Neural cell (in vitro differentiated cells): ENCODE measurements at regions not wholly inside any gene's neighbourhood (a gene's known extent, or its start where the extent isn't known, plus 50 kb on each side); places are given as distances from the start of the nearest gene placed in this dataset.

Source experiments
- H2AFZ ChIP-seq: fragments of 200-600, 300-800 bp; sonication (generic), shearing (Covaris generic); 2 replicates; pipeline ENCODE4 v1.6.0; 2014; ENCODE audit warnings: low read depth, mild to moderate bottlenecking, antibody characterized with exemption, low read length, moderate library complexity
- H3F3A ChIP-seq: fragments of 200-600 bp; shearing (Covaris generic); 2 replicates; pipeline ENCODE4 v1.6.1; 2016; ENCODE audit warnings: mild to moderate bottlenecking, moderate library complexity, mixed read lengths, antibody characterized with exemption, low read length; ENCODE audit not compliant: insufficient read depth, poor library complexity, severe bottlenecking
- H3K27ac ChIP-seq: fragments of 200-600, 300-800 bp; sonication (generic), shearing (Covaris generic); 2 replicates; pipeline ENCODE4 v1.5.1; 2014; ENCODE audit warnings: mild to moderate bottlenecking, low read length, moderate library complexity
- H3K27me3 ChIP-seq: fragments of 300-800, 200-600 bp; sonication (generic), shearing (Covaris generic); 2 replicates; pipeline ENCODE4 v1.6.0; 2014; ENCODE audit warnings: mild to moderate bottlenecking, low read depth, low read length, moderate library complexity; ENCODE audit not compliant: insufficient read depth
- H3K36me3 ChIP-seq: fragments of 300-800, 200-600 bp; sonication (generic), shearing (Covaris generic); 2 replicates; pipeline ENCODE4 v1.5.1; 2014; ENCODE audit warnings: mild to moderate bottlenecking, antibody characterized with exemption, low read length, moderate library complexity; ENCODE audit not compliant: insufficient read depth
- H3K4me2 ChIP-seq: fragments of 300-800, 200-600 bp; sonication (generic), shearing (Covaris generic); 2 replicates; pipeline ENCODE4 v1.6.0; 2014; ENCODE audit warnings: mild to moderate bottlenecking, low read length
- H3K4me3 ChIP-seq: fragments of 300-800, 200-600 bp; sonication (generic), shearing (Covaris generic); 2 replicates; pipeline ENCODE4 v1.5.1; 2014; ENCODE audit warnings: mild to moderate bottlenecking, low read length, moderate library complexity
- H3K79me2 ChIP-seq: fragments of 200-600 bp; shearing (Covaris generic); replicated peaks from 2 replicates; pipeline ENCODE4 v1.6.0; 2014; ENCODE audit warnings: mild to moderate bottlenecking, low read length, moderate library complexity; ENCODE audit not compliant: insufficient read depth
- H3K9ac ChIP-seq: fragments of 300-800, 200-600 bp; sonication (generic), shearing (Covaris generic); 2 replicates; pipeline ENCODE4 v1.6.1; 2016; ENCODE audit warnings: mild to moderate bottlenecking, low read length, mixed read lengths
- H3K9me2 ChIP-seq: fragments of 200-600 bp; shearing (Covaris generic); 2 replicates; pipeline ENCODE4 v1.6.1; 2016; ENCODE audit warnings: mild to moderate bottlenecking, low read length, mixed read lengths; ENCODE audit not compliant: insufficient read depth
- H3K9me3 ChIP-seq: fragments of 200-600, 300-800 bp; sonication (generic), shearing (Covaris generic); 2 replicates; pipeline ENCODE4 v1.6.1; 2016; ENCODE audit warnings: mild to moderate bottlenecking, mixed run types, low read length, moderate library complexity, mixed read lengths
- H4K20me1 ChIP-seq: fragments of 200-600 bp; shearing (Covaris generic); 2 replicates; pipeline ENCODE4 v1.6.1; 2016; ENCODE audit warnings: mild to moderate bottlenecking, mixed run types; ENCODE audit not compliant: insufficient read depth
- EP300 ChIP-seq: fragments of 450-650 bp; conservative IDR thresholded peaks from 2 replicates; pipeline ENCODE4 v1.6.1; 2014; ENCODE audit warnings: antibody characterized with exemption, mild to moderate bottlenecking, moderate library complexity; ENCODE audit not compliant: poor library complexity, severe bottlenecking
- EZH2 ChIP-seq: fragments of 200-600, 300-800 bp; shearing (Covaris generic), sonication (generic); IDR thresholded peaks from 2 replicates; pipeline ENCODE4 v1.6.1; 2014; ENCODE audit warnings: antibody characterized with exemption, low read length, borderline replicate concordance, mild to moderate bottlenecking; ENCODE audit not compliant: insufficient read depth, poor library complexity, severe bottlenecking
- MXI1 ChIP-seq: fragments of 450-650 bp; conservative IDR thresholded peaks from 2 replicates; pipeline ENCODE4 v1.6.1; 2014; ENCODE audit warnings: antibody characterized with exemption, mild to moderate bottlenecking; ENCODE audit not compliant: poor library complexity, severe bottlenecking
- POLR2AphosphoS5 ChIP-seq: IDR thresholded peaks from 2 replicates; pipeline ENCODE4 v1.6.1; 2012
- RAD21 ChIP-seq: fragments of 450-650 bp; conservative IDR thresholded peaks from 2 replicates; pipeline ENCODE4 v1.6.1; 2014; ENCODE audit warnings: antibody characterized with exemption, mild to moderate bottlenecking, moderate library complexity
- SMC3 ChIP-seq: fragments of 450-650 bp; conservative IDR thresholded peaks from 2 replicates; pipeline ENCODE4 v1.6.1; 2014; ENCODE audit warnings: antibody characterized with exemption, mild to moderate bottlenecking, moderate library complexity; ENCODE audit not compliant: poor library complexity
- TAF1 ChIP-seq: IDR thresholded peaks from 2 replicates; pipeline ENCODE4 v1.6.1; 2012; ENCODE audit warnings: low read depth
- TF ChIP-seq, protein P1 (sequence below): IDR thresholded peaks from 2 replicates; pipeline ENCODE4 v1.6.1; 2012; ENCODE audit warnings: borderline replicate concordance
- TF ChIP-seq, protein P2 (sequence below): fragments of 450-650 bp; IDR thresholded peaks from 2 replicates; pipeline ENCODE4 v1.5.1; 2014; ENCODE audit warnings: antibody characterized with exemption, mild to moderate bottlenecking, moderate library complexity; ENCODE audit not compliant: poor library complexity, severe bottlenecking

DNA sequence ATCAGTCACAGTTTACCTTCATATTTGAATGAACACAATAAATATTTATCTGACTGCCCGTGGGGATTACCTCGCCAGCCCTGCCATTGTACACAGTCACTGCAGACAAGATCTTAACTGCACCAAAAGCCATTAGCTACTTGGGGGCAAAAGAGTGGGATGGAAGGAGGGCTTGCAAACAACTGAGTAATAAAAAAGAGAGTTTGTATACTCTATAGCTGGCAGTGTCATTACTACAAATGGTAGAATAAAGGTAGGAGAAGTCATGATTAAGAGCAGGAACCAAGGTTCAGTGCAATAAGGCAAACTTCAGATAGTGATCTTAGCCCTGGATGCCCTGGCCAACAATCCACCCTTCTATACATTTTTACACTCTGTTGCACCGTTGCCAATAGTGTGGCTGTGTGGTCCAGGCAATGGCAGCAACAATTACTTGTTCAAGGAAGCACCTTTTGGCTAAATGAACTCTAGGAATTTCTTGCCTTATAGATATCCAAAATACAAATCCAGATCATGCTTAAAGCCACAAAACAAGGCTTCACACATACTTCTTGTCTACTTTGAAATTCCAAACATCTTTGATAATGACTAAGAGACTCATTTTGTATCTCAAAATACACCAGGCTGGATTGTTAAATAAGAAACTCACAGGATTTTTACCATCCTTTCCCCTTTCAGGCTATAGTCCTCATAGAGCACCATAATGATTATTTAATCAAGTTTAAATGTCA is 955.4 kb upstream of the ADGRB3 start:
- H3K4me2 ChIP-seq, result no peak overlapping the region
- no peak overlapping the region for H3K9ac ChIP-seq
- no peaks in the 10 kb centered on the region for H3F3A ChIP-seq
- no peaks in the 10 kb centered on the region for H3K9me3 ChIP-seq
- H2AFZ ChIP-seq, result no peak overlapping the region
- H3K79me2 ChIP-seq, result no peaks in the 10 kb centered on the region
- H4K20me1 ChIP-seq, result no peaks in the 10 kb centered on the region
- H3K36me3 ChIP-seq, result no peaks in the 10 kb centered on the region
- no peak overlapping the region for H3K4me3 ChIP-seq
- H3K9me2 ChIP-seq, result no peaks in the 10 kb centered on the region
- H3K27ac ChIP-seq, result no peak overlapping the region
- TF ChIP-seq RAD21, result no peak
- TF ChIP-seq, protein P1, sequence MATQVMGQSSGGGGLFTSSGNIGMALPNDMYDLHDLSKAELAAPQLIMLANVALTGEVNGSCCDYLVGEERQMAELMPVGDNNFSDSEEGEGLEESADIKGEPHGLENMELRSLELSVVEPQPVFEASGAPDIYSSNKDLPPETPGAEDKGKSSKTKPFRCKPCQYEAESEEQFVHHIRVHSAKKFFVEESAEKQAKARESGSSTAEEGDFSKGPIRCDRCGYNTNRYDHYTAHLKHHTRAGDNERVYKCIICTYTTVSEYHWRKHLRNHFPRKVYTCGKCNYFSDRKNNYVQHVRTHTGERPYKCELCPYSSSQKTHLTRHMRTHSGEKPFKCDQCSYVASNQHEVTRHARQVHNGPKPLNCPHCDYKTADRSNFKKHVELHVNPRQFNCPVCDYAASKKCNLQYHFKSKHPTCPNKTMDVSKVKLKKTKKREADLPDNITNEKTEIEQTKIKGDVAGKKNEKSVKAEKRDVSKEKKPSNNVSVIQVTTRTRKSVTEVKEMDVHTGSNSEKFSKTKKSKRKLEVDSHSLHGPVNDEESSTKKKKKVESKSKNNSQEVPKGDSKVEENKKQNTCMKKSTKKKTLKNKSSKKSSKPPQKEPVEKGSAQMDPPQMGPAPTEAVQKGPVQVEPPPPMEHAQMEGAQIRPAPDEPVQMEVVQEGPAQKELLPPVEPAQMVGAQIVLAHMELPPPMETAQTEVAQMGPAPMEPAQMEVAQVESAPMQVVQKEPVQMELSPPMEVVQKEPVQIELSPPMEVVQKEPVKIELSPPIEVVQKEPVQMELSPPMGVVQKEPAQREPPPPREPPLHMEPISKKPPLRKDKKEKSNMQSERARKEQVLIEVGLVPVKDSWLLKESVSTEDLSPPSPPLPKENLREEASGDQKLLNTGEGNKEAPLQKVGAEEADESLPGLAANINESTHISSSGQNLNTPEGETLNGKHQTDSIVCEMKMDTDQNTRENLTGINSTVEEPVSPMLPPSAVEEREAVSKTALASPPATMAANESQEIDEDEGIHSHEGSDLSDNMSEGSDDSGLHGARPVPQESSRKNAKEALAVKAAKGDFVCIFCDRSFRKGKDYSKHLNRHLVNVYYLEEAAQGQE, result no peak
- no peak for TF ChIP-seq TAF1
- TF ChIP-seq, protein P2, sequence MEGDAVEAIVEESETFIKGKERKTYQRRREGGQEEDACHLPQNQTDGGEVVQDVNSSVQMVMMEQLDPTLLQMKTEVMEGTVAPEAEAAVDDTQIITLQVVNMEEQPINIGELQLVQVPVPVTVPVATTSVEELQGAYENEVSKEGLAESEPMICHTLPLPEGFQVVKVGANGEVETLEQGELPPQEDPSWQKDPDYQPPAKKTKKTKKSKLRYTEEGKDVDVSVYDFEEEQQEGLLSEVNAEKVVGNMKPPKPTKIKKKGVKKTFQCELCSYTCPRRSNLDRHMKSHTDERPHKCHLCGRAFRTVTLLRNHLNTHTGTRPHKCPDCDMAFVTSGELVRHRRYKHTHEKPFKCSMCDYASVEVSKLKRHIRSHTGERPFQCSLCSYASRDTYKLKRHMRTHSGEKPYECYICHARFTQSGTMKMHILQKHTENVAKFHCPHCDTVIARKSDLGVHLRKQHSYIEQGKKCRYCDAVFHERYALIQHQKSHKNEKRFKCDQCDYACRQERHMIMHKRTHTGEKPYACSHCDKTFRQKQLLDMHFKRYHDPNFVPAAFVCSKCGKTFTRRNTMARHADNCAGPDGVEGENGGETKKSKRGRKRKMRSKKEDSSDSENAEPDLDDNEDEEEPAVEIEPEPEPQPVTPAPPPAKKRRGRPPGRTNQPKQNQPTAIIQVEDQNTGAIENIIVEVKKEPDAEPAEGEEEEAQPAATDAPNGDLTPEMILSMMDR, result no peak
- no peak for TF ChIP-seq EP300
- no peak for TF ChIP-seq EZH2
- no peak for TF ChIP-seq SMC3
- no peak for TF ChIP-seq MXI1
- TF ChIP-seq POLR2AphosphoS5, result no peak
- H3K27me3 ChIP-seq, result no peaks in the 10 kb centered on the region

DNA sequence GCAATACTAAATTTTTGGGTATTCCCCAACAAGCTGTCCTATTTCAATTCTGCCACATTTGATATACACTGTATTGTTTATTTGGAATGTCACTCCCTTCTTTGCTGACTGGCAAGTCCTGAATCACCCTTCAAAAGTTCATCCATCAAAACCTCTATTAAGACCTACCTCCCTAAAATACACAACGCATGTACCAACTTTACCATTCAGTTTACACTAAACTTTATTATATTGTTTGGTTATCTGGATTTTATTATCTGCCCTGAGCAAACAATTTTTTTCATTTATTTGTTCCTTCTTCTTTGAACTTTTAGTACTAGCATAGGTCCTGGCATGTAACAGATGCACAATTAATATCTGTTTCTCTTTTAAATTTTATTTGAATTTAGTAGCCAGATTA is 958.2 kb upstream of the ADGRB3 start:
- no peaks in the 10 kb centered on the region for H3K79me2 ChIP-seq
- H3F3A ChIP-seq, result no peaks in the 10 kb centered on the region
- no peaks in the 10 kb centered on the region for H3K27me3 ChIP-seq
- no peak overlapping the region for H3K4me2 ChIP-seq
- no peak overlapping the region for H3K4me3 ChIP-seq
- no peak for TF ChIP-seq EP300
- no peak overlapping the region for H3K9ac ChIP-seq
- peaks cover 3% of the 10 kb centered on the region for H3K9me3 ChIP-seq
- no peaks in the 10 kb centered on the region for H4K20me1 ChIP-seq
- no peaks in the 10 kb centered on the region for H3K36me3 ChIP-seq
- no peak overlapping the region for H3K27ac ChIP-seq
- no peak overlapping the region for H2AFZ ChIP-seq
- H3K9me2 ChIP-seq, result no peaks in the 10 kb centered on the region
